Mesothelial cell of epicardium (in vitro differentiated cells): ENCODE measurements at regions not wholly inside any gene's neighbourhood (a gene's known extent, or its start where the extent isn't known, plus 50 kb on each side); places are given as distances from the start of the nearest gene placed in this dataset.

Source experiments
- DNase-seq, 2 experiments: peaks; one replicate each; pipeline ENCODE4 v3.0.0; 2021; ENCODE audit warnings: low spot score in 2 of 2; ENCODE audit not compliant: unreplicated experiment in 2 of 2
- H3K27ac Mint-ChIP-seq: 2 replicates; pipeline ENCODE4 v1.8.0; 2021; ENCODE audit warnings: mixed read lengths
- H3K27me3 Mint-ChIP-seq: 2 replicates; pipeline ENCODE4 v1.8.0; 2021; ENCODE audit warnings: low read depth, mixed read lengths
- H3K36me3 Mint-ChIP-seq: 2 replicates; pipeline ENCODE4 v1.8.0; 2021; ENCODE audit warnings: mixed read lengths
- H3K4me1 Mint-ChIP-seq: 2 replicates; pipeline ENCODE4 v1.8.0; 2021; ENCODE audit warnings: mixed read lengths
- H3K4me3 Mint-ChIP-seq: 2 replicates; pipeline ENCODE4 v1.8.0; 2021; ENCODE audit warnings: mild to moderate bottlenecking, moderate library complexity, mixed read lengths
- H3K9me3 Mint-ChIP-seq: 2 replicates; pipeline ENCODE4 v1.8.0; 2021; ENCODE audit warnings: mixed read lengths
- TF ChIP-seq, protein P1 (sequence below): fragments of 200-600 bp; sonication (generic); IDR thresholded peaks from one replicate; pipeline ENCODE4 v1.5.0; 2021; ENCODE audit warnings: antibody characterized with exemption; ENCODE audit not compliant: unreplicated experiment

DNA sequence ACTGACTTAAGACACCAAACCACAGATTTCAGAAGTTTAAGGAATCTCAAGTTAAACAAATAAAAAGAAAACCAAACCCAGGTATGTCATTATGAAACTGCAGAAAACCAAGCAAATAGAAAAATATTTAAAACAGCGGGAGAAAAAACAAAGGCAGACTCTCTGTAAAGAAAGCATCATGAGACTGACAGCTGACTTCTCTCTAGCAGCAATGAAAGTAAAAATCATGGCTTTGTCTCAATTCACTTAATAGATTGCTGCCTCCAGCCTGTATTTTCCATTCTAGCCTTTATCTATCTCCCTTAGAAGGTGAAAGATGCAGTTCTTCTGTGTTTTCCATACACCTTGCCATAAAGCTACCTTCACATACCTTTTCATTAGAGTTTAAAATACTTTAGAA, 131.1 kb upstream of the IPO5 start:
- Mint-ChIP-seq H3K9me3 (peaks cover 4% of the 10 kb centered on the region), H3K27ac (no peak overlapping the region), H3K4me1 (no peaks in the 10 kb centered on the region), H3K36me3 (no peaks in the 10 kb centered on the region), H3K4me3 (no peak overlapping the region), H3K27me3 (peaks cover 56% of the 10 kb centered on the region)
- DNase-seq = no peak
- TF ChIP-seq, protein P1, sequence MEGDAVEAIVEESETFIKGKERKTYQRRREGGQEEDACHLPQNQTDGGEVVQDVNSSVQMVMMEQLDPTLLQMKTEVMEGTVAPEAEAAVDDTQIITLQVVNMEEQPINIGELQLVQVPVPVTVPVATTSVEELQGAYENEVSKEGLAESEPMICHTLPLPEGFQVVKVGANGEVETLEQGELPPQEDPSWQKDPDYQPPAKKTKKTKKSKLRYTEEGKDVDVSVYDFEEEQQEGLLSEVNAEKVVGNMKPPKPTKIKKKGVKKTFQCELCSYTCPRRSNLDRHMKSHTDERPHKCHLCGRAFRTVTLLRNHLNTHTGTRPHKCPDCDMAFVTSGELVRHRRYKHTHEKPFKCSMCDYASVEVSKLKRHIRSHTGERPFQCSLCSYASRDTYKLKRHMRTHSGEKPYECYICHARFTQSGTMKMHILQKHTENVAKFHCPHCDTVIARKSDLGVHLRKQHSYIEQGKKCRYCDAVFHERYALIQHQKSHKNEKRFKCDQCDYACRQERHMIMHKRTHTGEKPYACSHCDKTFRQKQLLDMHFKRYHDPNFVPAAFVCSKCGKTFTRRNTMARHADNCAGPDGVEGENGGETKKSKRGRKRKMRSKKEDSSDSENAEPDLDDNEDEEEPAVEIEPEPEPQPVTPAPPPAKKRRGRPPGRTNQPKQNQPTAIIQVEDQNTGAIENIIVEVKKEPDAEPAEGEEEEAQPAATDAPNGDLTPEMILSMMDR = no peak

DNA sequence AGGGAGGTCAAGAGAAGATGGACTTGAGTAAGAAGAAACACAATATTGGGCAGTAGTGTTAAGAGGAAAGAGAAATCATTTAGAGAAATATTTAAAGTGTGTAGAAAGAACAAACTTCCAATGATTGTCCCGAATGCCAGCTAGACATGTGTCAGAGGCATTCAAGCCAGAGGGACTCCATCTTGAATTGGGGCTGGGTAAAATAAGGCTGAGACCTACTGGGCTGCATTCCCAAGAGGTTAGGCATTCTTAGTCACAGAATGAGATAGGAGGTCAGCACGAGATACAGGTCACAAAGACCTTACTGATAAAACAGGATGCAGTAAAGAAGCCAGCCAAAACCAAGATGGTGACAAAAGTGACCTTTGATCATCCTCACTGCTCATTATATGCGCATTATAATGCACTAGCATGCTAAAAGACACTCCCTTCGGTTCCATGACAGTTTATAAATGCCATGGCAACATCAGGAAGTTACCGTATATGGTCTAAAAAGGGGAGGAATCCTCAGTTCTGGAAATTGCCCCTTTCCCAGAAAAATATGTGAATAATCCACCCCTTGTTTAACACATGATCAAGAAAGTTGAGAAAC, 127.0 kb upstream of the IPO5 start:
- Mint-ChIP-seq H3K4me3 (no peak overlapping the region), H3K4me1 (no peaks in the 10 kb centered on the region)
- TF ChIP-seq, protein P1 = no peak

DNA sequence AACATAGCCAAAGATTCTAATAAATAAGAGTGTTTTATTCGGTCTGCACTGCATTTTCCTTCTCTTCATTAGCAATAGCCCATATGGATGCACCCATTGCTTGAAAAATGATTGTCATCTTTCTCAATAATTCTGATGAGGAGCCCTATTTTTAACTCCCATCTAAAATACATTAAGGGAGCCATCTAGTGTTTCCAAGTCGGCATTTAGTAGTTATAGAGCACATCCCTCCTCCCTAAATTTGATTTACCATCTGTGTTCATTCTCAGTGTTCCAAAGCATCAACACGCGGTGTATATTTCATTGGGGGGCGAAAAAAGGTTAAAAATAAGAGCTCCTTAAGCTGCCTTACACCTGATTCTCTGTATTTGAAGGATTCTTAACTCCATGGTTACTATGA, 119.2 kb upstream of the IPO5 start:
- no peaks in the 10 kb centered on the region for H3K4me1 Mint-ChIP-seq
- no peaks in the 10 kb centered on the region for H3K36me3 Mint-ChIP-seq
- no peak overlapping the region for H3K27ac Mint-ChIP-seq
- no peak for DNase-seq
- H3K27me3 Mint-ChIP-seq = peaks cover 17% of the 10 kb centered on the region
- TF ChIP-seq, protein P1 = no peak
- no peak overlapping the region for H3K4me3 Mint-ChIP-seq
- H3K9me3 Mint-ChIP-seq = peaks cover 26% of the 10 kb centered on the region

More for the DNA sequence above, 127.0 kb upstream of the IPO5 start:
- Mint-ChIP-seq H3K9me3 (peaks cover 9% of the 10 kb centered on the region), H3K27me3 (peaks cover 34% of the 10 kb centered on the region), H3K27ac (no peak overlapping the region), H3K36me3 (no peaks in the 10 kb centered on the region)
- no peak for DNase-seq

DNA sequence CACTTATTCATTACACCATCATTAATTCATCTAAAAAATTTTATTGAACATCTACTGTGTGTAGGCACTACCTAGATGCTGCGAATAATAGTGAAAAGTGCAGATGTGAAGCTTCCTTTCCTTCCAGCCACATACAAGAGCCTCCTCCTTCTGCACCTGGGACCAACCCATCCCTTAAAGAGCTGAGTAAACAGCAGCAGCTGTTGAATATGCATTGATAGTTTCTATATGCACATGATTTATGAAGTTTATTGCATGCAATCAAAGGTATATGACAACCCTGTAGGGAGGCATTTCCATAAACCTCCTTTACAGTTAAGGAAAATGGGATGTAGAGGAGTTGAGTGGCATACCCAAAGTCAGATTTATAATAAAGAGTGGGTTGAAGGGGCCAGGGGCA, 110.3 kb upstream of the IPO5 start:
- no peaks in the 10 kb centered on the region for H3K4me1 Mint-ChIP-seq
- no peak for DNase-seq
- TF ChIP-seq, protein P1 = no peak
- peaks cover 8% of the 10 kb centered on the region for H3K9me3 Mint-ChIP-seq
- H3K27ac Mint-ChIP-seq = no peak overlapping the region
- H3K27me3 Mint-ChIP-seq = peaks cover 44% of the 10 kb centered on the region
- no peak overlapping the region for H3K4me3 Mint-ChIP-seq
- no peaks in the 10 kb centered on the region for H3K36me3 Mint-ChIP-seq

DNA sequence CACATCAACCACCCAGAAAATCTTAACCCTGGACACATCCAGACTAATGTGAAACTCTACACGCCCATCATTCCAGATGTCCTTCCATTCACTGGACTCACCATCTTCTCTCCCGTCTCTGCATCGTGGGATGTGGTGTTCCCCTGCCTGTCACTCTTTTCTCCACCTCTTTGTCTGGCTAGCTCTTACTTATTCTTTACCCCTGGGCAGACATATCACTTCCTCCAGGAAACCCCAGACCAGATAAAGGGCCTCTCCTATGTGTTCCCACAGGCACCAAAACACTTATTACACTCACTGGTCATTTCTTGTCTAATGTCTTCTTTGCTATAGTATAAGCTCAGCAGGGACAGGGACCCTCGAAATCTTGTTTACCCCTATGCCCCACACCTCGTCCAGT, 109.3 kb upstream of the IPO5 start:
- peaks cover 40% of the 10 kb centered on the region for H3K27me3 Mint-ChIP-seq
- TF ChIP-seq, protein P1 = no peak
- no peaks in the 10 kb centered on the region for H3K36me3 Mint-ChIP-seq
- no peak overlapping the region for H3K4me3 Mint-ChIP-seq
- H3K9me3 Mint-ChIP-seq = peaks cover 2% of the 10 kb centered on the region
- H3K27ac Mint-ChIP-seq = no peak overlapping the region
- DNase-seq = no peak
- no peaks in the 10 kb centered on the region for H3K4me1 Mint-ChIP-seq

- Mint-ChIP-seq H3K4me3 (no peak overlapping the region), H3K4me1 (no peaks in the 10 kb centered on the region), H3K9me3 (peaks cover 4% of the 10 kb centered on the region), H3K36me3 (no peaks in the 10 kb centered on the region), H3K27me3 (peaks cover 9% of the 10 kb centered on the region), H3K27ac (no peak overlapping the region)
- no peak for DNase-seq
- TF ChIP-seq, protein P1 = no peak
Observed at GRCh38 chr13:97848886-97849285, 104.6 kb upstream of the IPO5 start.
